ENCODE measurements at regions not wholly inside any gene's neighbourhood (a gene's known extent, or its start where the extent isn't known, plus 50 kb on each side); places are given as distances from the start of the nearest gene placed in this dataset.

DNA sequence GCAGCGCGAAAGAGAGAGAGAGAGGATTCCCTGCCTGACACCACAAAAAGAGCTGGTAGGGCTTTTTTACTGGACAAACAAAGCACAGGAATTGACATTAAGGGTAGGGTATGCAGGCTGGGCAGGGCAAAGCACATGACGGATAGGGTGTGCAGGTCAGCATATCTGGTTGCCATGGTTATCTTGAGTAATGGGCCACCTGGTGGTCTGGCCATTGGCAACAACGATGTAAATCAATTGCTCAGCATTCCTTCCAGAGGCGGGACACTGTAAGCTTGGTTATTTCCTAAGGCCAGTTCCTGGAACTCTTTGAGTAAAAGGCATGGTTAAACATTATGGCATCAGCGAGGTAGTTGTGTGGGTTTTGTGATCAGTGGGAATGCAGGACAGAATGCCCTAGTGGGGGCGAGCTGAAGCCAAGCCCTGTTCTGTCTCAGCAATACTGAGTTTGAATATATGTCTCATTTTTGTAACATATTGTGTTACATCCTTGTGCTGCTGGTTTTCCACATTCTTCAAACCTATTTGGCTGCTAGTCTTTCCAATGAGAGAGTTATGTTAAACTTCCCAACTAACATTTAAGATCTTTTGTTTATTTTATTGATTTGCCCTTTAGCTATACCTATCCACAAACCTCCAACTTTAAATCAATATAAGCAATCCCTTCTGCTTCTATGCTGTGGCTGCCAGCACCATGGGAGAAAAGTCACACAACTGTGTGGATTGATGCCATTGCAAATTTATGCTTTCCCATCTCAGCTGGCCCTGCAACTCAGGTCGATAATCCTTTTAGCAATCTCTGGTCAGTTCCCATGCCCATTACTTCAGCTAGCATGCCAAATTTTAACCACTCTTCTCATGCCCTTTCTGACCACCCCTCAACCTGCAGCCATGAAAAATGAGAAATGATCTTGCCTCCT is 396.7 kb upstream of the PDE3A start:
- no peak for ATAC-seq

DNA sequence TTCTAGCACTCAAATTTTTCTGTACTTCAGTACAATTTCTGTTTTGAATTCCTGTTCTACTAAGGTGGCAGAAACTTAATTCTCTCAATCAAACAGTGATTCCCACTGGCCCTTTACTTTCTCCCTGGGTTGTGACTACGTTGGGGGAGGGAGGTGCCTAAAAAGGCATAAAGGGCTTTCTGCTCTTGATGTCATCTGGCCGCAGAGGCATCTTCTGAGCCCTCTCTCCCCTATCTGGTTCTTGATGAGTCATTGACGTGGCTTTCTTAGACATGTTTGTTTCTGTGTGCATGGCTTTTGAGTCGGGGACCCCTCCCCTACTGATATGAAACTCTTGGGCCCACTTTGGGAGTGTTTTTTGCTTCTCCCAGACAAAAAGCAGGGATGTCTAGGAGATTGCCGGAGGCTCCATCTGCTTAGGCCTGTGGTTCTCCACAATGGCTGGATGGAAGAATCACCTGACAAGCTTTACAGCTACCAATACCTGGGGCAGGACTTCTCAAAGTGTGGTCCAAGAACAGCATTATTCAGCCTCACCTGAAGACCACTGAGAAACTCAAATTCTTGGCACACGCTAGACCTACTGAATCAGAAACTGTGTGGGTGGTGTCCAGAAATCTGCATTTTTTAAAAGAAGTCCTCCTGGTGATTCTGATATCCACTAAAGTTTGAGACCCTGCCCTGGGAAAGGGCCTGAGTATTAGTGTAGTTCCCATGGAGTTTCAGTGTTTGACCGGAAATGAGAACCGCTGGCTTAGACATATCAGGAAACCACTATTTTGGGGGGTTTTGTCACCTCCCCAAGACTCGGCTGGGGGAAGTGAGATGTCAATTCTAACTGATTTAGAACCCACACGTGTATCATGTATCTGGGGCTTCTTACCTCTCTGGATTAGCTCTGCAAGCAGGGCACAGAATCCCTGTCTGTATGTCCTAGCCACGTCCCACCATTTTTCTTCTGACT is 395.7 kb upstream of the PDE3A start:
- Histone ChIP-seq H3K4me3 (no peak overlapping the region), H3K27ac (no peak overlapping the region), H3K27me3 (no peaks in the 10 kb centered on the region), H3K9me3 (no peaks in the 10 kb centered on the region), H3K4me1 (peaks cover 0 to 2% of the 10 kb centered on the region in 2 donors), H3K36me3 (no peaks in the 10 kb centered on the region)
- TF ChIP-seq, protein P1, sequence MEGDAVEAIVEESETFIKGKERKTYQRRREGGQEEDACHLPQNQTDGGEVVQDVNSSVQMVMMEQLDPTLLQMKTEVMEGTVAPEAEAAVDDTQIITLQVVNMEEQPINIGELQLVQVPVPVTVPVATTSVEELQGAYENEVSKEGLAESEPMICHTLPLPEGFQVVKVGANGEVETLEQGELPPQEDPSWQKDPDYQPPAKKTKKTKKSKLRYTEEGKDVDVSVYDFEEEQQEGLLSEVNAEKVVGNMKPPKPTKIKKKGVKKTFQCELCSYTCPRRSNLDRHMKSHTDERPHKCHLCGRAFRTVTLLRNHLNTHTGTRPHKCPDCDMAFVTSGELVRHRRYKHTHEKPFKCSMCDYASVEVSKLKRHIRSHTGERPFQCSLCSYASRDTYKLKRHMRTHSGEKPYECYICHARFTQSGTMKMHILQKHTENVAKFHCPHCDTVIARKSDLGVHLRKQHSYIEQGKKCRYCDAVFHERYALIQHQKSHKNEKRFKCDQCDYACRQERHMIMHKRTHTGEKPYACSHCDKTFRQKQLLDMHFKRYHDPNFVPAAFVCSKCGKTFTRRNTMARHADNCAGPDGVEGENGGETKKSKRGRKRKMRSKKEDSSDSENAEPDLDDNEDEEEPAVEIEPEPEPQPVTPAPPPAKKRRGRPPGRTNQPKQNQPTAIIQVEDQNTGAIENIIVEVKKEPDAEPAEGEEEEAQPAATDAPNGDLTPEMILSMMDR (IDR thresholded peaks at IDR 0.05): no peak
- intact Hi-C loops (cut with DNase I): no loop called here
- no peak for DNase-seq
- no peak for ATAC-seq

More for the DNA sequence above, 396.7 kb upstream of the PDE3A start:
- Histone ChIP-seq H3K9me3 (no peaks in the 10 kb centered on the region), H3K27me3 (no peaks in the 10 kb centered on the region), H3K36me3 (no peaks in the 10 kb centered on the region), H3K4me1 (peaks cover 0 to 3% of the 10 kb centered on the region in 2 donors), H3K27ac (no peak overlapping the region), H3K4me3 (no peak overlapping the region)
- DNase-seq: no peak
- TF ChIP-seq, protein P1 (IDR thresholded peaks at IDR 0.05): no peak
- intact Hi-C loops (cut with DNase I): no loop called here

DNA sequence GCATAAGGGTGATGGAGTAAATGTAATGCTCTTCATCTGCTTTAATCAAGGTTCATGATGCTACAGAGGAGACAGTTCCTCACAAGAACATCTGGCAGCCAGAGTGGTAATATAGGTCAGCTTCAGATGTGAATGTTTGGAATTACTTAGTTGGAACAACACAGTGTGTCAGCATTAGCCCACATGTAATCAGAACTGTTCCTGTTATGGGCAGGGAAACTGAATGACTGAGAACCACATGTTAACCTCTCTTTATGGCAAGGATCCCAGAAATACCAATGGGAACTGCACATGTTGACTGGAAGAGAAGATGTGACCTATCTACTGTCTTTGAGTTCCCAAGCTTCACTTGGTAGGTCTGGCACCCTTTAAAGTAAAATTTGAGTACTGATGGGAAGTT is 390.1 kb upstream of the PDE3A start:
- H3K36me3 ChIP-seq: no peaks in the 10 kb centered on the region
- TF ChIP-seq, protein P1 (IDR thresholded peaks at IDR 0.05): no peak
- no peak for ATAC-seq

DNA sequence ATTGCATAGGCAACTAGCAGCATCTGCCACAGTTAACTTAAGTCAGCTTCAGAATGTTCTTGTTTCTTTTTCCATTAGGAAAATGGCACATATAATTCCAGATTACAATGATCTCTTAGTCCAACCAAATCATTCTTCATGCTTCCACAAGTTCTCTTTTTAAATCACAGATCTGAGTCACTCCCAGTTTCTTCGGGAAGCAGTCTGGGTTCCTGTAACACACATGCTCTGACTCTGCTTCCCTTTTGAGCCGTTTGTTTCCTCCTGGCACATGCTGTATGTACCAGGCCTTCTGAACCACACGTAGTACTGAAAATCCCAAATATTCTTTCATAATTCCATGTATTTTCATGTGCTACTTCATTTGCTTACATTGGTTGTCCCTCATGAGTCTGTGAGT is 388.8 kb upstream of the PDE3A start:
- H3K4me3 ChIP-seq: no peak overlapping the region
- no peaks in the 10 kb centered on the region for H3K9me3 ChIP-seq
- TF ChIP-seq, protein P1 (IDR thresholded peaks at IDR 0.05): no peak
- intact Hi-C loops (cut with DNase I): no loop called here
- H3K27ac ChIP-seq: no peak overlapping the region
- H3K4me1 ChIP-seq: no peaks in the 10 kb centered on the region
- no peaks in the 10 kb centered on the region for H3K36me3 ChIP-seq
- DNase-seq (no peak), ATAC-seq (no peak)
- no peaks in the 10 kb centered on the region for H3K27me3 ChIP-seq

More for the DNA sequence above, 390.1 kb upstream of the PDE3A start:
- Histone ChIP-seq H3K4me1 (no peaks in the 10 kb centered on the region), H3K9me3 (no peaks in the 10 kb centered on the region), H3K27me3 (no peaks in the 10 kb centered on the region), H3K27ac (no peak overlapping the region), H3K4me3 (no peak overlapping the region)
- DNase-seq: no peak
- intact Hi-C loops (cut with DNase I): no loop called here

DNA sequence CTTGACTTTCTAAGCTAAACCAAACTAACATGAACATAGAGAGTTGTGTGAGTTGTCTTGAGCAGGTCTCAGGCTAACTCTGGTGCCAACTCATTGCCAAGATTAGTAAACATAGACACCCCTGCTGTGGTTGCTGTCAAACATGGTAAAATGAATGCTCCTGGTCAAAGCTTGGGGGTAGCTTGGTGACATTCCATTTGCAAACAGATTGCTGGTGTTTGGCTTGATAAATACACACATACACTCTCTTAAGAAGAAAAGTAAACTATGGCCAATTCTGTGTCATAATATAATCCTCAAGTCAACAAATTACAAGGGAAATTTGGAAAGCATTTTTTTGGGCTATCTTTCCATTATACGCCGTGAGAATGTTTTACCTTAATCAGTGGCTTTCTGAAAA is 386.4 kb upstream of the PDE3A start:
- TF ChIP-seq, protein P1 (IDR thresholded peaks at IDR 0.05): no peak
- H3K4me1 ChIP-seq: no peaks in the 10 kb centered on the region

More for the DNA sequence above, 386.4 kb upstream of the PDE3A start:
- Histone ChIP-seq H3K36me3 (no peaks in the 10 kb centered on the region), H3K27me3 (no peaks in the 10 kb centered on the region), H3K4me3 (no peak overlapping the region), H3K9me3 (no peaks in the 10 kb centered on the region), H3K27ac (no peak overlapping the region)
- DNase-seq: no peak
- intact Hi-C loops (cut with DNase I): no loop called here
- no peak for ATAC-seq

Measured in left lung (tissue), 4 donors.